H1 (cell line): ENCODE measurements at regions not wholly inside any gene's neighbourhood (a gene's known extent, or its start where the extent isn't known, plus 50 kb on each side); places are given as distances from the start of the nearest gene placed in this dataset.

Experiments used
- CTCF ChIA-PET: fragments of 300-600 bp; sonication (Branson Sonifier 250); formaldehyde crosslinking; loops from one replicate; lab custom pipeline; 2021; ENCODE audit not compliant: partially characterized antibody; lab: Charles Lee
- POLR2A ChIA-PET: fragments of 300-600 bp; sonication (Branson Sonifier 250); formaldehyde crosslinking; loops from one replicate; lab custom pipeline; 2021; ENCODE audit warnings: inconsistent platforms; ENCODE audit not compliant: partially characterized antibody; lab: Charles Lee
- DNase-seq, 2 experiments: peaks; one replicate each; pipeline versions ENCODE4 v3.0.0 to v3.0.0-alpha.2; 2010 to 2022; ENCODE audit warnings: low spot score in 2 of 2, low read depth in 1 of 2, mixed read lengths in 1 of 2
- FAIRE-seq: peaks from 2 replicates; lab custom pipeline; 2011; peaks lifted over from hg19 to GRCh38; lab: Jason Lieb, UNC
- H2AFZ ChIP-seq: 2 replicates; pipeline ENCODE4 v1.8.1; 2012; ENCODE audit warnings: low read length, inconsistent platforms
- H2AK5ac ChIP-seq: 2 replicates; pipeline ENCODE4 v1.6.1; 2013; ENCODE audit warnings: low read depth, low read length
- H2BK120ac ChIP-seq: replicated peaks from 2 replicates; pipeline ENCODE3; 2013; ENCODE audit warnings: low read depth, low read length, inconsistent platforms
- H2BK12ac ChIP-seq: 2 replicates; pipeline ENCODE4 v1.6.1; 2013; ENCODE audit warnings: low read depth, low read length
- H2BK15ac ChIP-seq: 2 replicates; pipeline ENCODE4 v1.6.1; 2013; ENCODE audit warnings: low read length
- H2BK20ac ChIP-seq: 2 replicates; pipeline ENCODE4 v1.6.1; 2013; ENCODE audit warnings: low read length
- H2BK5ac ChIP-seq: 2 replicates; pipeline ENCODE4 v1.6.1; 2013; ENCODE audit warnings: low read depth, low read length
- H3K14ac ChIP-seq: 2 replicates; pipeline ENCODE4 v1.6.1; 2013; ENCODE audit warnings: inconsistent platforms; ENCODE audit not compliant: insufficient read length
- H3K18ac ChIP-seq: 2 replicates; pipeline ENCODE4 v1.6.1; 2013; ENCODE audit warnings: low read length; ENCODE audit errors: extremely low read depth
- H3K23ac ChIP-seq: 2 replicates; pipeline ENCODE4 v1.6.1; 2013; ENCODE audit warnings: inconsistent platforms; ENCODE audit not compliant: insufficient read length
- H3K23me2 ChIP-seq: 2 replicates; pipeline ENCODE4 v1.6.1; 2013; ENCODE audit warnings: low read depth, low read length
- H3K27ac ChIP-seq: 2 replicates; pipeline ENCODE4 v1.6.1; 2011; ENCODE audit warnings: low read depth, low read length, inconsistent platforms
- H3K27me3 ChIP-seq, 4 experiments: replicated peaks in 1 of 4; 1 replicate in 1 of 4; 2 replicates in 3 of 4; pipeline versions ENCODE4 v1.6.1 to v1.8.1; 2011 to 2013; ENCODE audit warnings: low read length in 3 of 4, mild to moderate bottlenecking in 3 of 4, inconsistent platforms in 2 of 4, mixed read lengths in 2 of 4, moderate library complexity in 1 of 4; ENCODE audit not compliant: control insufficient read depth in 3 of 4, insufficient read depth in 3 of 4; ENCODE audit errors: extremely low read depth in 1 of 4
- H3K36me3 ChIP-seq, 4 experiments: 2 replicates each; pipeline versions ENCODE4 v1.6.1 to v1.8.1; 2011 to 2013; ENCODE audit warnings: mild to moderate bottlenecking in 4 of 4, low read length in 3 of 4, moderate library complexity in 2 of 4, control low read depth in 1 of 4, inconsistent platforms in 1 of 4; ENCODE audit not compliant: insufficient read depth in 4 of 4, control insufficient read depth in 2 of 4
- H3K4ac ChIP-seq: replicated peaks from 2 replicates; pipeline ENCODE3; 2013; ENCODE audit warnings: low read length, low read depth, mixed read lengths, inconsistent platforms; ENCODE audit not compliant: insufficient read length
- H3K4me1 ChIP-seq, 4 experiments: replicated peaks in 1 of 4; 1 replicate in 1 of 4; 2 replicates in 3 of 4; pipeline versions ENCODE4 v1.6.1 to v1.8.1; 2011 to 2013; ENCODE audit warnings: low read length in 3 of 4, inconsistent platforms in 2 of 4, mixed read lengths in 1 of 4; ENCODE audit not compliant: insufficient read depth in 4 of 4, control insufficient read depth in 3 of 4
- H3K4me2 ChIP-seq, 2 experiments: 2 replicates each; pipeline versions ENCODE4 v1.6.1 to v1.8.1; 2011 to 2013; ENCODE audit warnings: low read depth in 2 of 2, low read length in 2 of 2, control low read depth in 1 of 2, inconsistent platforms in 1 of 2, mild to moderate bottlenecking in 1 of 2; ENCODE audit not compliant: insufficient read depth in 1 of 2
- H3K4me3 ChIP-seq, 4 experiments: fragments of 200-600, 300-600 bp in 1 of 4; sonication (generic), shearing (Covaris generic), sonication (Bioruptor Twin) in 1 of 4; 2 replicates each; pipeline versions ENCODE4 v1.5.1 to v1.8.1; 2011 to 2016; ENCODE audit warnings: low read length in 4 of 4, low read depth in 3 of 4, control low read depth in 2 of 4, inconsistent platforms in 2 of 4, mild to moderate bottlenecking in 2 of 4, mixed read lengths in 1 of 4, moderate library complexity in 1 of 4; ENCODE audit not compliant: insufficient read depth in 2 of 4; ENCODE audit errors: extremely low read depth in 1 of 4
- H3K56ac ChIP-seq: replicated peaks from 2 replicates; pipeline ENCODE3; 2013; ENCODE audit warnings: low read depth, mild to moderate bottlenecking, mixed read lengths, low read length, inconsistent platforms; ENCODE audit not compliant: insufficient read length
- H3K79me1 ChIP-seq: 2 replicates; pipeline ENCODE4 v1.6.1; 2013; ENCODE audit warnings: low read depth, low read length, control low read depth
- H3K79me2 ChIP-seq, 2 experiments: 2 replicates each; pipeline versions ENCODE4 v1.6.1 to v1.8.1; 2012 to 2013; ENCODE audit warnings: low read length in 2 of 2, mild to moderate bottlenecking in 2 of 2, inconsistent platforms in 1 of 2; ENCODE audit not compliant: insufficient read depth in 2 of 2, control insufficient read depth in 1 of 2
- H3K9ac ChIP-seq, 4 experiments: replicated peaks in 1 of 4; 1 replicate in 1 of 4; 2 replicates in 3 of 4; pipeline versions ENCODE4 v1.6.1 to v1.8.1; 2011 to 2013; ENCODE audit warnings: low read depth in 3 of 4, low read length in 3 of 4, control low read depth in 2 of 4, mild to moderate bottlenecking in 2 of 4, moderate library complexity in 2 of 4, inconsistent platforms in 1 of 4; ENCODE audit errors: extremely low read depth in 1 of 4
- H3K9me3 ChIP-seq, 2 experiments: 2 replicates each; pipeline versions ENCODE4 v1.6.1 to v1.8.1; 2012 to 2013; ENCODE audit warnings: mild to moderate bottlenecking in 2 of 2, moderate library complexity in 2 of 2, control low read depth in 1 of 2, inconsistent platforms in 1 of 2, low read depth in 1 of 2, low read length in 1 of 2, mixed read lengths in 1 of 2; ENCODE audit not compliant: insufficient read depth in 2 of 2
- H4K20me1 ChIP-seq, 2 experiments: replicated peaks in 1 of 2; 2 replicates each; pipeline versions ENCODE3 to v1.8.1; 2011 to 2013; ENCODE audit warnings: inconsistent platforms in 2 of 2, low read length in 2 of 2, mild to moderate bottlenecking in 1 of 2; ENCODE audit not compliant: insufficient read depth in 2 of 2, control insufficient read depth in 1 of 2
- H4K5ac ChIP-seq: 2 replicates; pipeline ENCODE4 v1.6.1; 2013; ENCODE audit warnings: low read length, low read depth, mixed read lengths, inconsistent platforms; ENCODE audit not compliant: insufficient read length
- H4K8ac ChIP-seq: 2 replicates; pipeline ENCODE4 v1.8.0; 2013; ENCODE audit warnings: mild to moderate bottlenecking, moderate library complexity, low read length, inconsistent platforms; ENCODE audit not compliant: insufficient read depth; ENCODE audit errors: extremely low read depth
- H4K91ac ChIP-seq: replicated peaks from 2 replicates; pipeline ENCODE3; 2013; ENCODE audit warnings: low read length, mixed read lengths, inconsistent platforms; ENCODE audit not compliant: insufficient read length
- BACH1 ChIP-seq: IDR thresholded peaks from 2 replicates; pipeline ENCODE4 v1.6.1; 2012; ENCODE audit warnings: low read length, improper control_type of control experiment
- GTF2F1 ChIP-seq: IDR thresholded peaks from 2 replicates; pipeline ENCODE4 v1.6.1; 2012; ENCODE audit warnings: low read depth, low read length, improper control_type of control experiment, borderline replicate concordance
- RNF2 ChIP-seq: fragments of 200-900, 300-1000 bp; sonication (generic); IDR thresholded peaks from 2 replicates; pipeline ENCODE4 v1.7.1; 2016; ENCODE audit warnings: borderline replicate concordance, low read depth, mild to moderate bottlenecking, antibody characterized with exemption, low read length; ENCODE audit not compliant: poor library complexity, severe bottlenecking; ENCODE audit errors: missing control alignments
- RXRA ChIP-seq: IDR thresholded peaks from 2 replicates; pipeline ENCODE4 v1.6.1; 2011; ENCODE audit warnings: low read depth, mild to moderate bottlenecking, low read length, moderate library complexity; ENCODE audit not compliant: insufficient read depth
- WGBS, 2 experiments: shearing (Covaris generic) in 1 of 2; methylation state at CpG; one replicate each; pipeline versions ENCODE4 v1.1.6 to v1.1.7; 2013 to 2015; ENCODE audit warnings: low lambda C conversion rate in 2 of 2, mixed read lengths in 2 of 2, inconsistent platforms in 1 of 2, low coverage in 1 of 2, missing lambda C conversion rate in 1 of 2; ENCODE audit not compliant: insufficient replicate concordance in 2 of 2, insufficient coverage in 1 of 2, insufficient read length in 1 of 2; ENCODE audit errors: extremely low coverage in 1 of 2, missing lambda C conversion rate in 1 of 2; 5-methylcytosine and 5-hydroxymethylcytosine counted together

DNA sequence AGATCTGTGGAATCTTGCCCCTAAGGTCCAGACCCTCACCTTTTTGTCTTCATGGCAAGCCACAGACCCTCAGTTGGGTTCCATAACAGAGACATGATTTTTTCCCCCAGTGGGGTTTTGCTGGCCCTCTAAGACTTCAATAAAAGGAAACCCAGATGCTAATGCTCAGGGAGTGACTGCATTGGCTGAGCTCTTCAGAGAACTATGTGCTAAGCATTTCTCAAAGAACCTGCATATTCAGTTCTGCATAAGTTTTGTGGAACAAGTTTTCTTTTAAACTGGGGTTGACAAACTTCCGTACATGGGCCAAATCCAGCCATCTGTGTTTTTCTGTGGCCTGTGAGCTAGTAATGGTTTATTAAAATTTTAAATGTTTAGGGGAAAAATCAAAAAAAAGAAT, 159.8 kb upstream of the GDNF start:
- H3K79me1 ChIP-seq: no peaks in the 10 kb centered on the region
- H3K79me2 ChIP-seq: no peaks in the 10 kb centered on the region
- CTCF ChIA-PET: interaction anchor here (0.9 to 1.1 kb wide), 3 partner anchors 10 to 299 kb away, joined by 3 read pairs; no protein-coding TSS in a partner anchor
- no peaks in the 10 kb centered on the region for H3K27me3 ChIP-seq
- no peak overlapping the region for H3K18ac ChIP-seq
- no peak overlapping the region for H2BK12ac ChIP-seq
- H3K4me1 ChIP-seq: no peaks in the 10 kb centered on the region; a peak in 1 of 7 replicates
- DNase-seq (no peak), FAIRE-seq (no peak)
- H2BK5ac ChIP-seq: no peak overlapping the region
- no peak overlapping the region for H3K4ac ChIP-seq
- H3K14ac ChIP-seq: no peak overlapping the region
- TF ChIP-seq RXRA (no peak), BACH1 (no peak), GTF2F1 (no peak), RNF2 (no peak)
- TF ChIP-seq, all 59 proteins: peak for 0
- H4K5ac ChIP-seq: no peak overlapping the region
- no peak overlapping the region for H3K4me3 ChIP-seq
- no peaks in the 10 kb centered on the region for H3K23me2 ChIP-seq
- no peak overlapping the region for H4K8ac ChIP-seq
- no peaks in the 10 kb centered on the region for H3K36me3 ChIP-seq
- H4K91ac ChIP-seq: no peak overlapping the region
- H2BK15ac ChIP-seq: no peak overlapping the region
- no peak overlapping the region; the same call in 1 of the 2 replicates for H2AFZ ChIP-seq
- no peak overlapping the region for H3K23ac ChIP-seq
- no peak overlapping the region for H3K9ac ChIP-seq
- H2BK20ac ChIP-seq: no peak overlapping the region
- no peaks in the 10 kb centered on the region for H3K9me3 ChIP-seq
- no peaks in the 10 kb centered on the region for H4K20me1 ChIP-seq
- no peak overlapping the region for H3K56ac ChIP-seq
- 82% methylated on average over 1 of the region's 1 CpG; no CpG with 5 or more reads in 1 of the 2 experiments for WGBS, 2 experiments
- H3K27ac ChIP-seq: no peak overlapping the region
- no peak overlapping the region for H2BK120ac ChIP-seq
- POLR2A ChIA-PET: no interaction called here
- no peak overlapping the region for H2AK5ac ChIP-seq
- no peak overlapping the region for H3K4me2 ChIP-seq
